GM12873 (cell line): ENCODE measurements at regions not wholly inside any gene's neighbourhood (a gene's known extent, or its start where the extent isn't known, plus 50 kb on each side); places are given as distances from the start of the nearest gene placed in this dataset.
A peak's percentile ranks its signal among the peaks of the same experiment; 100 is the strongest.

Experiments
- CTCF ChIP-seq: IDR thresholded peaks from 2 replicates; pipeline ENCODE4 v1.5.1; 2012; ENCODE audit warnings: low read depth, mild to moderate bottlenecking, moderate library complexity, low read length, control low read depth; ENCODE audit not compliant: insufficient read depth; ENCODE audit errors: missing control alignments

GRCh38 chr13:47463002-47463401, 538.1 kb downstream of the SUCLA2 start:
- no peak for TF ChIP-seq CTCF

- no peak for TF ChIP-seq CTCF
Observed at GRCh38 chr13:47461816-47462215, 539.3 kb downstream of the SUCLA2 start.

GRCh38 chr13:47459512-47459911, 541.6 kb downstream of the SUCLA2 start:
- peak; percentile 27 for TF ChIP-seq CTCF

GRCh38 chr13:47457626-47458025, 543.4 kb downstream of the SUCLA2 start:
- no peak for TF ChIP-seq CTCF

GRCh38 chr13:47455626-47456025, 545.4 kb downstream of the SUCLA2 start:
- peak; percentile 21 for TF ChIP-seq CTCF

- no peak for TF ChIP-seq CTCF
Observed at GRCh38 chr13:47454986-47455385, 546.1 kb downstream of the SUCLA2 start.

GRCh38 chr13:47437406-47437805, 540.6 kb upstream of the HTR2A start:
- TF ChIP-seq CTCF: no peak
